ENCODE measurements at regions not wholly inside any gene's neighbourhood (a gene's known extent, or its start where the extent isn't known, plus 50 kb on each side); places are given as distances from the start of the nearest gene placed in this dataset.

GRCh38 chr3:194867270-194867983 lies 181.7 kb downstream of the FAM43A start:
- no peak overlapping the region for H3K4me3 ChIP-seq (ENCODE audit: low read length, poor library complexity, severe bottlenecking)
- H3K9ac ChIP-seq (ENCODE audit: low read depth, low read length, poor library complexity, severe bottlenecking): no peak overlapping the region
- no peak overlapping the region for H2AFZ ChIP-seq (ENCODE audit: low read length)
- no peaks in the 10 kb centered on the region for H3K9me2 ChIP-seq (replicated peaks; ENCODE audit: low read depth, low read length)
- H3K27me3 ChIP-seq (ENCODE audit: insufficient read depth, low read length, poor library complexity, severe bottlenecking): no peaks in the 10 kb centered on the region
- no peaks in the 10 kb centered on the region for H3K9me3 ChIP-seq (ENCODE audit: insufficient read depth, low read depth, low read length)
- H3K79me2 ChIP-seq (ENCODE audit: insufficient read depth, low read length): no peaks in the 10 kb centered on the region
- no peak for TF ChIP-seq EZH2phosphoT487 (IDR thresholded peaks at IDR 0.05; ENCODE audit: borderline replicate concordance)
- TF ChIP-seq CTCF (conservative IDR thresholded peaks at IDR 0.05; ENCODE audit: low read length): no peak
- H4K20me1 ChIP-seq (ENCODE audit: insufficient read depth, low read length, poor library complexity, severe bottlenecking): no peaks in the 10 kb centered on the region
- H3K4me2 ChIP-seq (ENCODE audit: low read depth, low read length, poor library complexity, severe bottlenecking): no peak overlapping the region
- no peaks in the 10 kb centered on the region for H3K4me1 ChIP-seq (ENCODE audit: insufficient read depth, low read length, poor library complexity, severe bottlenecking)
- H3K36me3 ChIP-seq (ENCODE audit: insufficient read depth, low read length): no peaks in the 10 kb centered on the region
- no peaks in the 10 kb centered on the region for H3F3A ChIP-seq (ENCODE audit: low read depth)

- TF ChIP-seq CTCF (conservative IDR thresholded peaks at IDR 0.05; ENCODE audit: low read length): no peak
- no peak for TF ChIP-seq EZH2phosphoT487 (IDR thresholded peaks at IDR 0.05; ENCODE audit: borderline replicate concordance)
- Histone ChIP-seq H3K4me2 (ENCODE audit: low read depth, low read length, poor library complexity, severe bottlenecking) (no peak overlapping the region), H3K27me3 (ENCODE audit: insufficient read depth, low read length, poor library complexity, severe bottlenecking) (no peaks in the 10 kb centered on the region)
These were observed 183.1 kb downstream of the FAM43A start for GRCh38 chr3:194868831-194869230.

GRCh38 chr3:194869482-194870169 lies 183.9 kb downstream of the FAM43A start:
- no peak overlapping the region for H2AFZ ChIP-seq (ENCODE audit: low read length)
- H3K4me2 ChIP-seq (ENCODE audit: low read depth, low read length, poor library complexity, severe bottlenecking): no peak overlapping the region
- H3F3A ChIP-seq (ENCODE audit: low read depth): no peaks in the 10 kb centered on the region
- H3K27me3 ChIP-seq (ENCODE audit: insufficient read depth, low read length, poor library complexity, severe bottlenecking): no peaks in the 10 kb centered on the region
- no peaks in the 10 kb centered on the region for H3K9me2 ChIP-seq (replicated peaks; ENCODE audit: low read depth, low read length)
- H3K79me2 ChIP-seq (ENCODE audit: insufficient read depth, low read length): no peaks in the 10 kb centered on the region
- H3K4me1 ChIP-seq (ENCODE audit: insufficient read depth, low read length, poor library complexity, severe bottlenecking): no peaks in the 10 kb centered on the region
- TF ChIP-seq EZH2phosphoT487 (IDR thresholded peaks at IDR 0.05; ENCODE audit: borderline replicate concordance): no peak
- TF ChIP-seq CTCF (conservative IDR thresholded peaks at IDR 0.05; ENCODE audit: low read length): peak; percentile 20; the same call in 1 of the 2 replicates
- no peak overlapping the region for H3K9ac ChIP-seq (ENCODE audit: low read depth, low read length, poor library complexity, severe bottlenecking)
- H3K36me3 ChIP-seq (ENCODE audit: insufficient read depth, low read length): no peaks in the 10 kb centered on the region
- no peak overlapping the region for H3K4me3 ChIP-seq (ENCODE audit: low read length, poor library complexity, severe bottlenecking)
- H4K20me1 ChIP-seq (ENCODE audit: insufficient read depth, low read length, poor library complexity, severe bottlenecking): no peaks in the 10 kb centered on the region
- no peaks in the 10 kb centered on the region for H3K9me3 ChIP-seq (ENCODE audit: insufficient read depth, low read depth, low read length)

More at GRCh38 chr3:194868831-194869230, 183.1 kb downstream of the FAM43A start:
- H3K9me2 ChIP-seq (replicated peaks; ENCODE audit: low read depth, low read length): no peaks in the 10 kb centered on the region
- no peaks in the 10 kb centered on the region for H4K20me1 ChIP-seq (ENCODE audit: insufficient read depth, low read length, poor library complexity, severe bottlenecking)
- no peak overlapping the region for H3K9ac ChIP-seq (ENCODE audit: low read depth, low read length, poor library complexity, severe bottlenecking)
- H3K4me1 ChIP-seq (ENCODE audit: insufficient read depth, low read length, poor library complexity, severe bottlenecking): no peaks in the 10 kb centered on the region
- H3K36me3 ChIP-seq (ENCODE audit: insufficient read depth, low read length): no peaks in the 10 kb centered on the region
- H3K4me3 ChIP-seq (ENCODE audit: low read length, poor library complexity, severe bottlenecking): no peak overlapping the region
- no peaks in the 10 kb centered on the region for H3K9me3 ChIP-seq (ENCODE audit: insufficient read depth, low read depth, low read length)
- H3K79me2 ChIP-seq (ENCODE audit: insufficient read depth, low read length): no peaks in the 10 kb centered on the region
- H2AFZ ChIP-seq (ENCODE audit: low read length): no peak overlapping the region
- H3F3A ChIP-seq (ENCODE audit: low read depth): no peaks in the 10 kb centered on the region

Measured in Loucy (cell line).